Ishikawa (cell line): ENCODE measurements at regions not wholly inside any gene's neighbourhood (a gene's known extent, or its start where the extent isn't known, plus 50 kb on each side); places are given as distances from the start of the nearest gene placed in this dataset.

Experiments
- CEBPB ChIP-seq: IDR thresholded peaks from 2 replicates; pipeline ENCODE4 v1.6.1; 2012
- CREB1 ChIP-seq: IDR thresholded peaks from 2 replicates; pipeline ENCODE4 v1.6.1; 2012; ENCODE audit warnings: low read depth
- EGR1 ChIP-seq: IDR thresholded peaks from 2 replicates; pipeline ENCODE4 v1.6.1; 2012
- EP300 ChIP-seq: IDR thresholded peaks from 2 replicates; pipeline ENCODE4 v1.6.1; 2012; ENCODE audit warnings: borderline replicate concordance
- FOXM1 ChIP-seq: IDR thresholded peaks from 2 replicates; pipeline ENCODE4 v1.6.1; 2012; ENCODE audit warnings: low read depth, borderline replicate concordance
- NFIC ChIP-seq: IDR thresholded peaks from 2 replicates; pipeline ENCODE4 v1.6.1; 2012
- RAD21 ChIP-seq: IDR thresholded peaks from 2 replicates; pipeline ENCODE4 v1.6.1; 2012; ENCODE audit warnings: low read depth
- TAF1 ChIP-seq: IDR thresholded peaks from 2 replicates; pipeline ENCODE4 v1.6.1; 2012; ENCODE audit warnings: low read depth, mild to moderate bottlenecking
- TCF12 ChIP-seq: IDR thresholded peaks from 2 replicates; pipeline ENCODE4 v1.6.1; 2012; ENCODE audit warnings: low read depth
- TEAD4 ChIP-seq: IDR thresholded peaks from 2 replicates; pipeline ENCODE4 v1.6.1; 2012
- YY1 ChIP-seq: IDR thresholded peaks from 2 replicates; pipeline ENCODE4 v1.6.1; 2012; ENCODE audit warnings: low read depth
- ZBTB7A ChIP-seq: IDR thresholded peaks from 2 replicates; pipeline ENCODE4 v1.6.1; 2012; ENCODE audit warnings: low read depth
- TF ChIP-seq, protein P1 (sequence below): IDR thresholded peaks from 2 replicates; pipeline ENCODE4 v1.6.1; 2012; ENCODE audit warnings: low read depth, mild to moderate bottlenecking
- TF ChIP-seq, protein P2 (sequence below): IDR thresholded peaks from 2 replicates; pipeline ENCODE4 v1.6.1; 2012
- TF ChIP-seq, protein P3 (sequence below): IDR thresholded peaks from 2 replicates; pipeline ENCODE4 v1.6.1; 2012

DNA sequence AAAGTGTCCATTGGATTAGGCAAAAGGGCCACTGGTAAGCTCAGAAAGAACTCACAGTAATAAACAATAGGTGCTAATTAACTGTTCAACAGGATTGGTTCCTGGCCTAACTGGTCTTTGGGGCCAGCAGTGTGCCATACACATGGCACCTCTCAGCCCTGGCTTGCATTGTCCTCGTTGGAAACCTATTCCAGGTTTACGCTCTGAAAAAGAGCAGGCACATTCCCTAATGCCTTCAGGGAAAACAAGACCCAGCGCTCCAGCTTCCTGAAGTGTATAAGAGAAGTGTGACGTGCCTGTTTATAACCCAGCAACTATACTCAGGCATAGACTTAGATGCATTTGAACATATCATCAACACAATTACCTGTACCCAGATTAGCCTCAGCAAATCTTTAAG lies 51.9 kb upstream of the RBM47 start:
- no peak for TF ChIP-seq NFIC
- TF ChIP-seq TAF1: no peak
- TF ChIP-seq CREB1: no peak
- TF ChIP-seq EP300: no peak
- no peak for TF ChIP-seq YY1
- no peak for TF ChIP-seq EGR1
- TF ChIP-seq, protein P1, sequence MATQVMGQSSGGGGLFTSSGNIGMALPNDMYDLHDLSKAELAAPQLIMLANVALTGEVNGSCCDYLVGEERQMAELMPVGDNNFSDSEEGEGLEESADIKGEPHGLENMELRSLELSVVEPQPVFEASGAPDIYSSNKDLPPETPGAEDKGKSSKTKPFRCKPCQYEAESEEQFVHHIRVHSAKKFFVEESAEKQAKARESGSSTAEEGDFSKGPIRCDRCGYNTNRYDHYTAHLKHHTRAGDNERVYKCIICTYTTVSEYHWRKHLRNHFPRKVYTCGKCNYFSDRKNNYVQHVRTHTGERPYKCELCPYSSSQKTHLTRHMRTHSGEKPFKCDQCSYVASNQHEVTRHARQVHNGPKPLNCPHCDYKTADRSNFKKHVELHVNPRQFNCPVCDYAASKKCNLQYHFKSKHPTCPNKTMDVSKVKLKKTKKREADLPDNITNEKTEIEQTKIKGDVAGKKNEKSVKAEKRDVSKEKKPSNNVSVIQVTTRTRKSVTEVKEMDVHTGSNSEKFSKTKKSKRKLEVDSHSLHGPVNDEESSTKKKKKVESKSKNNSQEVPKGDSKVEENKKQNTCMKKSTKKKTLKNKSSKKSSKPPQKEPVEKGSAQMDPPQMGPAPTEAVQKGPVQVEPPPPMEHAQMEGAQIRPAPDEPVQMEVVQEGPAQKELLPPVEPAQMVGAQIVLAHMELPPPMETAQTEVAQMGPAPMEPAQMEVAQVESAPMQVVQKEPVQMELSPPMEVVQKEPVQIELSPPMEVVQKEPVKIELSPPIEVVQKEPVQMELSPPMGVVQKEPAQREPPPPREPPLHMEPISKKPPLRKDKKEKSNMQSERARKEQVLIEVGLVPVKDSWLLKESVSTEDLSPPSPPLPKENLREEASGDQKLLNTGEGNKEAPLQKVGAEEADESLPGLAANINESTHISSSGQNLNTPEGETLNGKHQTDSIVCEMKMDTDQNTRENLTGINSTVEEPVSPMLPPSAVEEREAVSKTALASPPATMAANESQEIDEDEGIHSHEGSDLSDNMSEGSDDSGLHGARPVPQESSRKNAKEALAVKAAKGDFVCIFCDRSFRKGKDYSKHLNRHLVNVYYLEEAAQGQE: no peak
- TF ChIP-seq CEBPB: no peak
- no peak for TF ChIP-seq TCF12
- TF ChIP-seq FOXM1: no peak
- no peak for TF ChIP-seq ZBTB7A

DNA sequence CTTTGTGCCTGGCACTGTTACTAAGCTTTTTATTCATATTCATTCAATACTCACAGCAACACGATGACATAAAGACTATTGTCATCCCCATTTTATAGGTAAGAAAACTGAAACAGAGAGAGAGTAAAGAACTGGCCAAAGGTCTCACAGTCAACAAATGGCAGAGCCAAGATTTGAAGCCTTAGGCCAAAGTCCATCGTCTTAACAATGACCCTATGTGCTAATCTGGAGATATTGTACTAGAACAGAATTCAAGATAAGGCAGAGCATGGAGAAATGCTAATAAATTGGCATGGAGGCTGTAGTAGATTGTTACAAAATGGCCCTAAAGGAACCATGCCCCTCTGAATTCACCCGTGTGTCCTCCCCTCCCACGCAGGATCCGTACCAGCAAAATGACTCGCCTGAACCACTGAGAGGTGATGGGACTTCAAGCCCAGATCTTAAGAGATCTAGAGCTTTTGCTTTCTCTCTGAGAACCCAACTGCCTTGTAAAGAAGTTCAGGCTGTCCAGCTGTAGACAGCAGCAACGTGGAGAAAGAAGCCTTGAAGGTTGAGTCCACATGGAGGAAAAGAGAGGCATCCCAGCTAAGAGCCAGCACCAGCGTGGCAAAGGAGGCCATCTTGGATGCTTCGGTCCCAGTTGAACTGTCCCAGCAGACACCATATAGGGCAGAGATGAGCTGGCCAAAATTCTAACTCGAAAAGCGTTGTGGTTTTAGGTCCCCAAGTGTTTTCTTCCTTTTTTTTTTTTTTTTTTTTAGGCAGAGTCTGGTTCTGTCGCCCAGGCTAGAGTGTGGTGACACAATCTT lies 52.8 kb upstream of the RBM47 start:
- TF ChIP-seq, protein P2, sequence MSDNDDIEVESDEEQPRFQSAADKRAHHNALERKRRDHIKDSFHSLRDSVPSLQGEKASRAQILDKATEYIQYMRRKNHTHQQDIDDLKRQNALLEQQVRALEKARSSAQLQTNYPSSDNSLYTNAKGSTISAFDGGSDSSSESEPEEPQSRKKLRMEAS: no peak
- TF ChIP-seq FOXM1: no peak
- TF ChIP-seq NFIC: no peak
- TF ChIP-seq TAF1: no peak

DNA sequence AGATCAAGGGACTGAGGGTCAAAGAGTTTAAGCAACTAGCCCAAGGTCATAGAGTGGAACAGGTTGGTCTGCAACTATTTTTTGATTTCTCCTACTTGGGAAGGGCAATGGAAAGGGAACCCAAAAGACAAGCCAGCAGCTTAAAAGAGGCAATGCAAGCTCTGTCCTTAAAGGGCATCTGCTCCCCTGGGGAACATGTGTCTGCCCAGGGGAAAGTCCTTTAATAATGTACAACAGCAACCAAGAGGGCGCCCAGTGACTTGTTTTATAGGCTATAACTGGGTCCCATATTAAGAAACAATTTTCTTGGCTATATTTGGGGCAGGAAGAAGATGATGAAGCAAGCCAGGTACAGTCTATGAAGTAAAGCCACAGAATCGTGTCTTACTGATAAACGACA lies 54.7 kb upstream of the RBM47 start:
- TF ChIP-seq FOXM1: no peak
- no peak for TF ChIP-seq TCF12
- no peak for TF ChIP-seq EGR1
- TF ChIP-seq EP300: no peak
- TF ChIP-seq YY1: no peak
- TF ChIP-seq TAF1: no peak
- TF ChIP-seq CEBPB: no peak
- TF ChIP-seq, protein P1: no peak
- TF ChIP-seq, protein P3, sequence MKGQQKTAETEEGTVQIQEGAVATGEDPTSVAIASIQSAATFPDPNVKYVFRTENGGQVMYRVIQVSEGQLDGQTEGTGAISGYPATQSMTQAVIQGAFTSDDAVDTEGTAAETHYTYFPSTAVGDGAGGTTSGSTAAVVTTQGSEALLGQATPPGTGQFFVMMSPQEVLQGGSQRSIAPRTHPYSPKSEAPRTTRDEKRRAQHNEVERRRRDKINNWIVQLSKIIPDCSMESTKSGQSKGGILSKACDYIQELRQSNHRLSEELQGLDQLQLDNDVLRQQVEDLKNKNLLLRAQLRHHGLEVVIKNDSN: no peak
- TF ChIP-seq NFIC: no peak
- TF ChIP-seq CREB1: no peak
- TF ChIP-seq RAD21: no peak
- no peak for TF ChIP-seq TEAD4
- TF ChIP-seq, protein P2: no peak
- no peak for TF ChIP-seq ZBTB7A

DNA sequence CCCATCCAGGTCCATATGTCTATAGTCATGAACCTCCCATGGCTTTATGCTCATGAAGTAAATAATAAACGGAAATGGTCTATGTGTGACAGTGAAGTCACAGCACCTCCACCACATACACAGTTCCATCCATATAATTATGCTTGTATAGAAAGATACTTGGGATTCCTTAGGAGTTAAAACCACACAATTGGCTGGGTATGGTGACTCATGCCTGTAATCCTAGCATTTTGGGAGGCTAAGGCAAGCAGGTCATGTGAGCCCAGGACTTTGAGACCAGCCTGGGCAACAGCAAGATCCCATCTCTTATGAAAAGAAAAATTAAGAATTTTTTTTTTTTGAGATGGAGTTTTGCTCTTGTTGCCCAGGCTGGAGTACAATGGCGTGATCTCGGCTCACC lies 55.6 kb upstream of the RBM47 start:
- TF ChIP-seq NFIC (no peak), YY1 (no peak), RAD21 (no peak), CREB1 (no peak), TAF1 (no peak), FOXM1 (no peak), TEAD4 (0 out of 2 replicates have a peak, but pooled peaks have one; percentile 20), CEBPB (no peak), TCF12 (no peak), ZBTB7A (no peak), EGR1 (no peak)
- TF ChIP-seq, protein P2: no peak
- TF ChIP-seq, protein P1: no peak
- TF ChIP-seq, protein P3: peak; percentile 63
